Stimulated activated naive B cell treated with anti-CD40 and anti-IgM and Interleukin-4, amounts not matched to agents 10 μg/mL and 1 μg/mL and 100 μg/mL, for 72 hours (primary cell): ENCODE measurements at regions not wholly inside any gene's neighbourhood (a gene's known extent, or its start where the extent isn't known, plus 50 kb on each side); places are given as distances from the start of the nearest gene placed in this dataset.

Source experiments
- ATAC-seq, 2 donors: fragments of 150-1000 bp; cut with Tn5 transposase; replicated peaks; 2 replicates each; pipeline ENCODE4 v1.10.0; 2021; ENCODE audit warnings: moderate library complexity in 1 of 2
- DNase-seq: peaks from one replicate; pipeline ENCODE4 v3.0.0; 2021
- H3K27ac Mint-ChIP-seq: one replicate; pipeline ENCODE4 v1.8.0; 2022; ENCODE audit warnings: mild to moderate bottlenecking, mixed read lengths
- H3K27me3 Mint-ChIP-seq, 2 donors: one replicate each; pipeline ENCODE4 v1.8.0; 2022; ENCODE audit warnings: mixed read lengths in 2 of 2
- H3K36me3 Mint-ChIP-seq, 2 donors: one replicate each; pipeline ENCODE4 v1.8.0; 2022; ENCODE audit warnings: mixed read lengths in 2 of 2, mild to moderate bottlenecking in 1 of 2
- H3K4me1 Mint-ChIP-seq, 2 donors: one replicate each; pipeline ENCODE4 v1.8.0; 2022; ENCODE audit warnings: mixed read lengths in 2 of 2, mild to moderate bottlenecking in 1 of 2
- H3K4me3 Mint-ChIP-seq, 2 donors: one replicate each; pipeline ENCODE4 v1.8.0; 2022; ENCODE audit warnings: mild to moderate bottlenecking in 2 of 2, mixed read lengths in 2 of 2, moderate library complexity in 1 of 2
- H3K9me3 Mint-ChIP-seq, 2 donors: one replicate each; pipeline ENCODE4 v1.8.0; 2022; ENCODE audit warnings: mixed read lengths in 2 of 2, mild to moderate bottlenecking in 1 of 2

DNA sequence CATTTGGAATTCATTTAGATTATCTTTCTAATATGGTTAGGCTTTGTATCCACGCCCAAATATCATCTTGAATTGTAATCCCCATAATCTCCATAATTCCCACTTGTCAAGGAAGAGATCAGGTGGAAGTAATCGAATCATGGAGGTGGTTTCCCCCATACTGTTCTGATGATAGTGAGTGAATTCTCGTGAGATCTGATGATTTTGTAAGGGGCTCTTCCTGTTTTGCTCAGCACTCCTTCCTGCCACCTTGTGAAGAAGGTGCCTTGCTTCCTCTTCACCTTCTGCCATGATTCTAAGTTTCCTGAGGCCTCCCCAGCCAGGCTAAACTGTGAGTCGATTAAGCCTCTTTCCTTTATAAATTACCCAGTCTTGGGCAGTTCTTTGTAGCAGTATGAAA lies 527.5 kb upstream of the ARRDC3 start:
- no peak for ATAC-seq
- Mint-ChIP-seq H3K27me3 (no peaks in the 10 kb centered on the region), H3K27ac (no peak overlapping the region), H3K4me3 (no peak overlapping the region), H3K4me1 (no peaks in the 10 kb centered on the region), H3K9me3 (no peaks in the 10 kb centered on the region), H3K36me3 (no peaks in the 10 kb centered on the region)
- DNase-seq: no peak

DNA sequence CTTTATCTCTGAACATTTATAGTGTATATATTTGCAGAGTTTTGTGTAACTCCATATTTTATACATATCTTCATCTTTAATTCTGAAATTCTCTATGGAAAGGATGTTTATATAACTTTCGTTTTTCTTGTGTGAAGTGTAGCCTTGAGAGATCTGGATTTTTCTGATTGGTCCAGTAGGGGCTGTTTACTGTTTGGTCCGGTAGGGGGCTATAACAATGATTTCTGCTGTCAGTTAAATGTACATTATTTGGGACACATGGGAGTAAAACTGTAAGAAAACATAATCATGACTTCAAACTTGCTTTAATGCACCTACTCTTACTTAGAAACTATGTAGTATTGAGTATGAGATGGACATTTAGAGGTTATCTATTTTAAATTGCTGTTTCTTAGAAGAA lies 527.1 kb upstream of the ARRDC3 start:
- ATAC-seq (no peak), DNase-seq (no peak)
- no peaks in the 10 kb centered on the region for H3K9me3 Mint-ChIP-seq
- no peak overlapping the region for H3K27ac Mint-ChIP-seq
- H3K4me3 Mint-ChIP-seq: no peak overlapping the region
- H3K4me1 Mint-ChIP-seq: no peaks in the 10 kb centered on the region
- H3K27me3 Mint-ChIP-seq: no peaks in the 10 kb centered on the region
- no peaks in the 10 kb centered on the region for H3K36me3 Mint-ChIP-seq

DNA sequence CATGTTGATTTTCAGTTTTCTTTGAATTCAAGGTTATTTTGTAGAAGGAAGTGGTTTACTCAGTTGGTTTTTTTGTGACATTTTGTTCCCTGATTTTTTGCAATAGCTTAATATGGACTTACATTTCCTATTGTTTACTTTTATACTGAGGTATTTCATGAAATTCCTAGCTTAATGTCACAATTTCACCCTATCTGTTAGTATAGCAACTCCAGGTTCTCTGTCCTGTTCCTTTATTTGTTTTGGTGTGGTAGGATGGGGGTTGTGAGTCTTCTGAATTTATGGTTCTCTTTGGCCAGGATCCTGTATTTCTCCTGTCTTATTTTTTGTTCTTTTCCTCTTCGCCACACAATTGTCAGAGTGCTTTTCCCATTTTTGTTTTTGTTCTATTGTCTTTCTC lies 523.4 kb upstream of the ARRDC3 start:
- H3K27me3 Mint-ChIP-seq: no peaks in the 10 kb centered on the region
- DNase-seq: no peak
- no peak overlapping the region for H3K4me3 Mint-ChIP-seq
- peaks cover 0 to 3% of the 10 kb centered on the region in 2 donors for H3K9me3 Mint-ChIP-seq
- no peaks in the 10 kb centered on the region for H3K4me1 Mint-ChIP-seq
- ATAC-seq: no peak
- no peaks in the 10 kb centered on the region for H3K36me3 Mint-ChIP-seq
- H3K27ac Mint-ChIP-seq: no peak overlapping the region

DNA sequence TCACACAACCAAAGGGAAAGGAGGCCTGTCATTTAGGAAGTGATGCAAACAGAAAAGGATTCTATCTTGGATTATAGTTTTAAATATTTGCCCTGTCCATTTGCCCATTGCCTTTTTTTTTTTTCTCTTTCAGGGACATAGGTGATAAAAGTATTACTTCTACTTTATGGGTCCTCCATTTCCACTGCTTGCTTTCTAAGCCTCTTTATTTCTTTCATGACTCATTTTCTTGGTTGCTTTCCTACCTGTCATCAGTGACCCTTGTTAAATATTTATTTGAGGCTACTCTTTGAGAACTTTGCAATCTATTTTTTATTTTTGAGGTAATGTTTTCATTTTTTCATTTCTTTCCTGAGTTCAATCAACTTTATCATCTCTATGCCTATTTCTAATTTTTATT lies 522.9 kb upstream of the ARRDC3 start:
- H3K4me1 Mint-ChIP-seq: no peaks in the 10 kb centered on the region
- ATAC-seq: no peak
- H3K27me3 Mint-ChIP-seq: no peaks in the 10 kb centered on the region

DNA sequence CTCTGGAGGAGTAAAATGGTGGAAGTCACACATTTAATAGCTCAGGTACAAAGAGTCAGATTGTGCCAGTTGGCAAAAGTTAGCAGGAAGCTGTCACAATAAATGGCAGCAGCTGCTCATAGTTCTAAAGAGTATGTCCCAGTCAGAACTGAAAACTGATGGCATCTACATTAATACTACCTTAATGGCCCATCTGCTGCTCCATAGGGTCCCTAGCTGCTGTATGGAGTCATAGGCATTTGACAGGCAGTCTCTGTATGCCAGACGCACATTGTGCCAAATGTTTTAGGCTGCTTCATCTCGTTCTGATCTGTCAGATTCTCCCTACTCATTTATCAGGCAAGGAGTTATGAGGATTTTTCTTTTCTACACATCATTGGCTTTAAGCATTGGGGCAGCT lies 515.8 kb upstream of the ARRDC3 start:
- Mint-ChIP-seq H3K36me3 (no peaks in the 10 kb centered on the region), H3K9me3 (peaks cover 0 to 3% of the 10 kb centered on the region in 2 donors), H3K4me1 (no peaks in the 10 kb centered on the region), H3K27ac (no peak overlapping the region), H3K4me3 (no peak overlapping the region), H3K27me3 (no peaks in the 10 kb centered on the region)
- ATAC-seq: no peak
- DNase-seq: no peak

More for the DNA sequence above, 522.9 kb upstream of the ARRDC3 start:
- no peaks in the 10 kb centered on the region for H3K36me3 Mint-ChIP-seq
- H3K27ac Mint-ChIP-seq: no peak overlapping the region
- no peak overlapping the region for H3K4me3 Mint-ChIP-seq
- DNase-seq: no peak
- H3K9me3 Mint-ChIP-seq: peaks cover 0 to 3% of the 10 kb centered on the region in 2 donors

DNA sequence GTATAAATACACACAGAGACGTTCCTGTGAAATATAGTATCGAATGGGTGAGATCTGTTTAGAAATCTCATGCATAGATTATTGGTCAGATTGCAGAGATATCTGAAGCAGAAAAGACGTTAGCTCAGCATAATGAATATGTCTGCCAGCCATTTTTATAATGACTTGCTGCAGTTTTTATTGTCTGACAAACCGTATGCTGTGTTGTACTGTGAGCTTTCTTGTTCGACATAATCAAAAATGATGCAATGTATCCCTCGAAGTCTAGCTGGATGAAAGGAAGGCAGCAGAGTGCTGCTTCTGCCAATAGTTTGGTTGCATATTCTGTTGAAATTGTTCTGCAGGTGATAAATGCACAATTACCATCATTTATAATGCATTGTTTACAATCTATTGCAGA lies 514.9 kb upstream of the ARRDC3 start:
- no peak for DNase-seq
- no peaks in the 10 kb centered on the region for H3K27me3 Mint-ChIP-seq

DNA sequence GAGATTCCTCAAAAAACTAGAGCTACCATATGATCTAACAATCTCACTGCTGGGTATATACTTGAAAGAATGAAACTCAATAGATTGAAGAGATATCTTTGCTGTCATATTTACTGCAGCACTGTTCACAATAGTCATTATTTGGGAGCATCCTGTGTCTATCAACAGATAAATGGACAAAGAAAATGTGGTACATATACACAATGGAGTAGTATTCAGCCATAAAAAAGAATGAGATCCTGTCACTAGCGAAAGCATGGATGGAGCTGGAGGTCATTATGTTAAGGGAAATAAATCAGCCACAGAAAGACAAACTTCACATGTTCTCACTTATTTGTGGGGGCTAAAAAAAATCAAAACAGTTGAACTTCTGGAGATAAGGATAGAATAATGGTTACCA lies 505.7 kb upstream of the ARRDC3 start:
- H3K36me3 Mint-ChIP-seq: no peaks in the 10 kb centered on the region

More for the DNA sequence above, 514.9 kb upstream of the ARRDC3 start:
- no peaks in the 10 kb centered on the region for H3K36me3 Mint-ChIP-seq
- ATAC-seq: no peak
- H3K9me3 Mint-ChIP-seq: no peaks in the 10 kb centered on the region
- no peak overlapping the region for H3K27ac Mint-ChIP-seq
- no peak overlapping the region for H3K4me3 Mint-ChIP-seq
- H3K4me1 Mint-ChIP-seq: no peaks in the 10 kb centered on the region

DNA sequence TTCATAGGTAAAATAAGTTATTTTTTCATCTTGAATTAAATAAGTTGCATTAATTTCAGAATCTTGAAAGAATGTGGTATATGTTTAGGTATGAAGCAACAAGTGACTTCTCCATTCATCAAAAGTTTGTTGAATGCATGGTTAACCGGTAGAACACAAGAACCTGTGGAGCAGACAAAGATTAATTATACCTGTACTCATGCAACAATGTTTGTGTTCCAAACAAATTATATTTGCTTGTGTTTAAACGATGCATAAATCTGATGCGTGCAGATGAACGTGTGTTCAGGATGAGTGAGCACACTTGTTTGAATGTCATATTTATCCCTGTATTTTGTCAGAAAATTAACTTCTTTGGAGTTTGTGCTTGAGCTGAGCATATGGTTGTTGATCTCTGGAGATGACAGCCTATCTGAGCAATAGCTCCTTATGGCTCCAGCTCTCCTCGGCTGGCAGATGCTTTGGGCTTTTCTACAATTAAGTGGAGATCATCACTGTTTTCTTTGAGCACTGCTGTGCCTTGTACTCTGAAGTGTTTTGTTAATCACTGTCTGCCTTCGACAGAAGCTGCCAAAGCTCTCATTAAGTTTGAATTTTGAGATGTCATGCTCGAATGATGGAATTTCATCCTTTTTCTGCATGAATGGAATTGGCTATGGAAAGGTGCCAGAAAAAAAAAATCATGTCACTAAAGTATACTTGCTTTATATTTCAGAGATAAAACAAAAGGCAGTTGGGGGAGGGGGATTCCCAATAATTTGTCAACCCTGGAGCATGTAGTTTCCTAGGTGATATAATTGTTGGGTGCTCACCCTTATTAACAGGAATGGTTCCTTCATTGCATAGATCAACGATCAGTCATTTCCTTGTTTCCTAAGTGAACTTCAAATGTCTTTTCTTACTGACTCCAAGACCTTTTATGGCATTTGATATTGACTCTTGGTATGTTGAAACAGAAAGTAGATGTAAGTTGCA lies 502.5 kb upstream of the ARRDC3 start:
- no peak for ATAC-seq

More for the DNA sequence above, 505.7 kb upstream of the ARRDC3 start:
- no peaks in the 10 kb centered on the region for H3K27me3 Mint-ChIP-seq
- H3K9me3 Mint-ChIP-seq: peaks cover 0 to 5% of the 10 kb centered on the region in 2 donors
- DNase-seq: no peak
- no peak for ATAC-seq
- H3K27ac Mint-ChIP-seq: no peak overlapping the region
- no peaks in the 10 kb centered on the region for H3K4me1 Mint-ChIP-seq
- H3K4me3 Mint-ChIP-seq: no peak overlapping the region

DNA sequence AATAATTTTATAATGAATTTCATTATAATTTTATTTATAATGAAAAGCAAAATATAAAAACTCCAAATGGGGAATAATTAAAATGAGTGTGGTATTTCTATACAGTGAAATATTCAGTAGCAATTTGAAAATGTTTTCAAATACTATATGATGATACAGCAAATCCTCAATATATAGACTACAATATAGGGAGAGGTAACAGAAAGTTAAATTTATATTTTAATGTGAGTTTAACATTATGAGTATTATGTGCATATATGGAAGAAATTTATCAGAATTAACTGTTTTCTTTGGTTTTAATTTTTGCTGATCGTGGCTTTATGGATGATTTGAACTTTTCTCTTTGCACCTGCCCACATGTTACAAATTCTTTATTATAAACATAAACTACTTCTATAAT lies 500.9 kb upstream of the ARRDC3 start:
- DNase-seq: no peak
- no peak overlapping the region for H3K27ac Mint-ChIP-seq
- no peak for ATAC-seq
- no peak overlapping the region for H3K4me3 Mint-ChIP-seq
- no peaks in the 10 kb centered on the region for H3K27me3 Mint-ChIP-seq
- H3K9me3 Mint-ChIP-seq: peaks cover 0 to 7% of the 10 kb centered on the region in 2 donors
- no peaks in the 10 kb centered on the region for H3K36me3 Mint-ChIP-seq
- H3K4me1 Mint-ChIP-seq: no peaks in the 10 kb centered on the region

More for the DNA sequence above, 502.5 kb upstream of the ARRDC3 start:
- no peak overlapping the region for H3K4me3 Mint-ChIP-seq
- H3K27me3 Mint-ChIP-seq: no peaks in the 10 kb centered on the region
- H3K27ac Mint-ChIP-seq: no peak overlapping the region
- DNase-seq: no peak
- H3K36me3 Mint-ChIP-seq: no peaks in the 10 kb centered on the region
- H3K9me3 Mint-ChIP-seq: peaks cover 0 to 7% of the 10 kb centered on the region in 2 donors
- no peaks in the 10 kb centered on the region for H3K4me1 Mint-ChIP-seq

DNA sequence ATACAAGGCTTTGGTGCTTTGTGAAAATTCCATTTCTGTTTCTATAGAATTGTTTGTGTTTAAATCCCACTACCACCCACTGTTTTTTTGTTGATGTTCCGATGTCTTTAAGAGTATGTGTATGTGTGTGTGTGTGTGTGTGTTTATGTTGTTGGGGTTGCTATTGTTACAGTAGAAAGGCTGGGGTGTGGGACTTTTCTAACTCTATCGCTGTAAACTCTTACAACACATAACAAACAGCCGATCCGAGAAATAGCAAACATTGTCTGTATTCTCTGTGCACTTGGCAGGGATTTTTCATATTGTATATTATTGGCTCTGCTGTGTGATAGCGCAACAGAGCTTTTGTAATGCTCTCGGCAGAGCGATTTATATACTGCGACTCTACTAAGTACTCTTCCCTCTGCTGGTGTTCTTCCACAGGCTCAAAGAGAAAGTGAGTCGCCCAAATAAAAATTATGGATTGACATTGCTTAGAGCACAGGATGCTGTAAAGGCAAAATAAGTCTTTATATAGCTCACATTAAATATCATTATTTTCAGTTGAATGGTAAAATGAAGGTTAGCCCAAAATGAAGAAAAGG lies 492.2 kb upstream of the ARRDC3 start:
- Mint-ChIP-seq H3K36me3 (no peaks in the 10 kb centered on the region), H3K4me1 (no peaks in the 10 kb centered on the region), H3K27ac (no peak overlapping the region), H3K27me3 (no peaks in the 10 kb centered on the region), H3K9me3 (peaks cover 0 to 2% of the 10 kb centered on the region in 2 donors), H3K4me3 (no peak overlapping the region)
- DNase-seq: no peak
- ATAC-seq: no peak

DNA sequence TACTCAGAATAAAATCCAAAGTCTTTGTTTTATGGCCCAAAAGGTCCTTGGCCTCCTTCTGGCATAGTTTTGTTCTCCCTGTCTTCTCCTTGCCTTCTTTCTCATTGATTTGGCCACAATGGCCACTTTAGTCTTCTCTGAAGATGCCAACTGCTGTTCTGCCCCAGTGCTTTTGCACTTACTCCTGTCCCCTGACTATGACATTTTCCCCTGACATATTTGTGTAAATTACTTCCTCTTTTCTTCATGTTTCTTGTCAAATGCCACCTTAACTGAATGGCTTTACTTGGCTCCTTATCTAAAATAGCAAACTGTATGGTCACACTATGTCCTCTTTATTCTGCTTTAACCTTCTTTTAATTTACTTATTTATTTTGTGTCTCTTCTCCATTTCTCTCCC lies 484.7 kb upstream of the ARRDC3 start:
- Mint-ChIP-seq H3K9me3 (peaks cover 0 to 3% of the 10 kb centered on the region in 2 donors), H3K4me1 (peaks cover 0 to 2% of the 10 kb centered on the region in 2 donors), H3K27me3 (no peaks in the 10 kb centered on the region), H3K4me3 (no peak overlapping the region), H3K36me3 (no peaks in the 10 kb centered on the region), H3K27ac (no peak overlapping the region)
- ATAC-seq: no peak
- DNase-seq: no peak

DNA sequence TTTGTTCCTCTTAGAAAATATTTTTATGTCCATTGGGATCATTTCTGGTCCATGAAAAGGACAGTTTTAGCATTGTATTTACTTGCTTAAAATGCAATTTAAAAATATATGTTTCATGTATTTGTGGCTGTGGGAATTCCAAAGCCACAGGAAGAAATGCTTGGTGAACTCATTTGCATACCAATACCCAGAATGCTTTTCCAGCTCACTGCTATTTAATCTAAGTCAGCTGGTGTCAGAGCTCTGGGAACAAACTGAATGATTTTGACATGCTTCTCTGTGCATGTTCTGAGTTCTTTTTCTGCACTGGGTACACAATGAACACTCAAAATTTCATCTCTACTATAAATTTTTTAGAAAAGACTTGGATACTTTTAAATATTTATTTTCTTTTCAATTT lies 482.8 kb upstream of the ARRDC3 start:
- DNase-seq (no peak), ATAC-seq (no peak)
- Mint-ChIP-seq H3K4me1 (peaks cover 0 to 2% of the 10 kb centered on the region in 2 donors), H3K9me3 (peaks cover 2 to 9% of the 10 kb centered on the region in 2 donors), H3K36me3 (no peaks in the 10 kb centered on the region), H3K27me3 (no peaks in the 10 kb centered on the region), H3K4me3 (no peak overlapping the region), H3K27ac (no peak overlapping the region)

DNA sequence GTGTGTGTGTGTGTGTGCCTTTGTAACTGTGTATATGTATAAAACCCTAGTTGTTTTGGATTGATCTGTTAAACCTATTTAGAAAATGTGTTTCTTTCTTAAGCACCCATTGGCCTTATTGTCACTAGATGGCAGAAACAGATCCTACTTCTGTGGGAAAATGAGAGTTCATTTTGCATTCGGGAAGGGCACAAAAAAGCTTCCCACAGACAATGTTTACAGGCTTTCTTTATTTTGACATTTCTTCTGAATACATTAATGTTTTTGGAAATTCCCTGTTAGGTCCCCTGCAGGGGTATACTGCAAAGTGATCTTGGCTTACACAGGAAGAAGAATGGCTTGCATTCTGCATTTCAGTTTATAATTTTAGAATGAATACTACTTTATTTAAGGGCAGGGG lies 481.8 kb upstream of the ARRDC3 start:
- Mint-ChIP-seq H3K36me3 (no peaks in the 10 kb centered on the region), H3K27me3 (no peaks in the 10 kb centered on the region), H3K9me3 (peaks cover 2 to 9% of the 10 kb centered on the region in 2 donors), H3K4me1 (peaks cover 0 to 2% of the 10 kb centered on the region in 2 donors), H3K27ac (no peak overlapping the region), H3K4me3 (no peak overlapping the region)
- no peak for ATAC-seq
- DNase-seq: no peak

DNA sequence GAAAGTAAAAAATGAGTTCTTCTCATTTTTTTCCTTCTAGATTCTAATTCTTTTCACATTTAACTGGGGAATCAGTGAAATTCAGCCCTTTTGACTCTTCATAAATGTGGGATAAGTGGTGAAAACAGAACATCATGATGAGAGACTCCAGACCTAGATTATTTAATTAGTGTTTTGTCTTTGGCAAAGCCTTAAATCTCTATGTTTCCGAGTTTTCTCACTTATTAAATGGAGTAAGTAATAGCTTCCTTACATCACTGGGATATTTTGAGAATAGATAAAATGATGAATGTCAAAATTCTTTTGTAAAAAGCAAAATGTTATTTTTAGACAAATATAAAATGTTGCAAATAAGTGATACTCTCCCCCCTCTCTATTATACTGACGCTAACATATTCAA lies 468.6 kb upstream of the ARRDC3 start:
- Mint-ChIP-seq H3K27me3 (no peaks in the 10 kb centered on the region), H3K9me3 (no peaks in the 10 kb centered on the region)

DNA sequence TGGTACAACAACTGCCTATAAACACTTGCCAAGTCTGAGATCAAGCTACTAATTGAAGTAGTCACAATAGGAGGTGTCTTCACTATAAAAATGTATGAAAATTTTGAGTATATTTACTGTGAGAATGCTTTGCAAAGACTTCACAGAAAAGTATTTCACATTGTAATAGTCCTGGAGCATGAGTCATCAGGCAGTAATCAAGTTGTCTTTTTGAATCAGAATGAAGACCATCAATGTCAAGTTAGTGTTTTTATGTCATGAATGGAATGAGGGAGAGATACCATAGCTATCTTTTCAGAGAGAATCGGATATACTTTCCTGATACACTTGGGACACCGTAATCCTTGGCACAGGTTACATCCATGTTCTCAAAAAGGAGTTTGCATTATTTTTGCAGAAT lies 466.9 kb upstream of the ARRDC3 start:
- Mint-ChIP-seq H3K4me3 (no peak overlapping the region), H3K4me1 (no peaks in the 10 kb centered on the region), H3K36me3 (no peaks in the 10 kb centered on the region), H3K27me3 (no peaks in the 10 kb centered on the region), H3K9me3 (no peaks in the 10 kb centered on the region), H3K27ac (no peak overlapping the region)
- ATAC-seq (no peak), DNase-seq (no peak)

More for the DNA sequence above, 468.6 kb upstream of the ARRDC3 start:
- DNase-seq (no peak), ATAC-seq (no peak)
- Mint-ChIP-seq H3K4me1 (no peaks in the 10 kb centered on the region), H3K36me3 (no peaks in the 10 kb centered on the region), H3K27ac (no peak overlapping the region), H3K4me3 (no peak overlapping the region)
